NCI-H1694 (cell line): ENCODE measurements at regions not wholly inside any gene's neighbourhood (a gene's known extent, or its start where the extent isn't known, plus 50 kb on each side); places are given as distances from the start of the nearest gene placed in this dataset.
A peak's percentile ranks its signal among the peaks of the same experiment; 100 is the strongest.
"Not testable (repeated sequence)": the region's sequence is repeated elsewhere in the genome, so short reads cannot be mapped to it uniquely, and the experiment has no call there.

ENCODE experiments used
- DNase-seq: peaks from one replicate; lab custom pipeline; 2025; lab: John Stamatoyannopoulos, UW

- no peak for DNase-seq
Measured at GRCh38 chr4:173700650-173701049, 170.6 kb upstream of the HAND2 start.

DNA sequence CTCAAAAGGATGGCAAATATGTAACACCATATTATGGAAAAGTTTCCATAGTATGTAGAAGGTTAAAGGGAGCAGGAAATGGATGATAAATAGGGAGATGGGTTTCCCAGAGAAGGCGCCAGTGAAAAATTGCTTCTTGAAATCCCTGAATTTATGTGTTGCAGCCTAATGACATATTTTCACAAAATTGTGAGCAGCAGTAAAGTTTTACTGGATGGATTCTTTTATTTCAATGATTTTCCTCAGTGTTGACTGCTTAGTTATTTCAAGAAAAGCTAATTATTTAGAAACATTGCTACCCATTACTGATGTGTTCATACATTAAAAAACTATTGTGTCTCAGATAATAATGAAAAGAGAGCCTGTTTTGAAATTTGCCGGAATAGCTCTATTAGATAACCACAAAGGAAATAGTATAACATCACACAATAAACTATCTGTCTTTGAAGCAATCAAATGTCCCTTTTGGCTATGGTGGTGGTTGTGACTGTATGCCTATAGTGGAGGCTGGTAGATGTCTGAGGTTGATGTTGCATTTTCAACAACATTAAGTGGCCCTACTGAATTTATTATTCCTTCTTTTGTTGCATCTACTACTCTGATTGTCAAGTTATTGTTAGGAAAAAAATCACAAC is 169.9 kb upstream of the HAND2 start:
- DNase-seq, result no peak

- no peak for DNase-seq
Measured at GRCh38 chr4:173698557-173699262, 168.7 kb upstream of the HAND2 start.

- DNase-seq, result no peak
Measured at GRCh38 chr4:173697840-173698239, 167.8 kb upstream of the HAND2 start.

DNA sequence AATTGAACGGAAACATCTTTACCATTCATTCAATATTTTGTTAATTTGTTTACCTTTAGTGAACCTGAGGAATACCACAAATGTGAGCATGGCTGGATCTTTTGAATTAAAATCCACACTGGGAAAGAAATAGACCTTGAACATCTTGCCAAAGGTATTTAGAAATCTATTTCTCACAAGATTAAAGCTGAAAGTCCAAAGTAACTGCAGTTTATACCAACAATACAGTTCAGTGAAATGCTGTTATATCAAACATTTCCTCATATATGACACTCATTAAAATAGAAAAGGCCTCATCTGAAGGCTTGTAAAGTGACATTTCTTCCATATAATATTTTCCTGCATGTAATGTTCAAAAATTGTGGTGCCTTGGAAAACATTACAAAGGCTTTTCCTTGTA is 166.5 kb upstream of the HAND2 start:
- no peak for DNase-seq

GRCh38 chr4:173696011-173696410 is 166.0 kb upstream of the HAND2 start:
- DNase-seq, result no peak

- no peak for DNase-seq
Measured at GRCh38 chr4:173685831-173686210, 155.8 kb upstream of the HAND2 start.

DNA sequence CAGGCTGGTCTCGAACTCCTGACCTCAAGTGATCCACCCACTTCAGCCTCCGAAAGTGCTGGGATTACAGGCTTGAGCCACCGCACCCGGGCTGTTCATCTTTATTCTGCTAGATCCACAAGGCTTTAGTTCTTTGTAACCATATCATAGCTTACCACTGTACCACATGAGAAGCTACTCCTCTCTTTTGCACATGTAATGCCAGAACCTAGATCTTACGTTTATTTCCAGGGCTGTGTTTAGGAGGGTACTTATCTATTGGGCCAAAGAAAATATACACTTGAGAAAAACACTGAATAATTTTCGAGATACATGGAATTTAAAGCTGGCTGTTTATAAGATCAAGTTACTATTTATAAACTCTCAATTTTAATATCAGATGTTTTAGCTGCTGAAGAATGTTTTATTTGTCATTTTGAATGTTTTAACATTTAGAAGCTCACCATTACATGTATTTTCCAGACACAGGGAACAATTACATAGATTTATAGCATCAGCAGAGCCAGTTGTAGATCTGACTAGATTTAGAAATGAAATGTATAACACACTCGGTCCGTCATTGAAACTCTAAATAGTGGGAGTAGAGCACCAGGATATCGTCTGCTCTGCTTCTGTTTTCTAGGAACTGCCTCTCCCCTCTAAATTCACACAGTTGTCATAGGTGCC is 155.3 kb upstream of the HAND2 start:
- no peak for DNase-seq

DNA sequence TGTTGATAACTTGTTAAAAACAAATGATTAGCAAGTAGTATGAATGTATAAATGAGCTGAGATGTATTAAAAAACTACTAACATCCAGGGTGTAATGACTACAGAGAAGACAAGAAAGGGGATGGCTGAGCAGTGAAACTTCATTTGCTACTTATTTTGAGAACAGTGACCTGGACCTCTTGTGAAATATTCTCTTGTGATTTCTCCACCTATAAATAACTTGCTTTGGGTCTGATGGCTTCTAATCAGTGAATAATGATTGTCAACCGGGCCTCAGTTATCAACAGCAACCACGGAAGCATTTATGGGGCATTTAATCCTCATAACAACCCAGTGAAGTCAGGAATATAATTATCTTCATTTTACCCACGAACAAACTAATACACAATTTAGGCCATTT is 154.2 kb upstream of the HAND2 start:
- no peak for DNase-seq

GRCh38 chr4:173682609-173683008 is 152.6 kb upstream of the HAND2 start:
- no peak for DNase-seq

DNA sequence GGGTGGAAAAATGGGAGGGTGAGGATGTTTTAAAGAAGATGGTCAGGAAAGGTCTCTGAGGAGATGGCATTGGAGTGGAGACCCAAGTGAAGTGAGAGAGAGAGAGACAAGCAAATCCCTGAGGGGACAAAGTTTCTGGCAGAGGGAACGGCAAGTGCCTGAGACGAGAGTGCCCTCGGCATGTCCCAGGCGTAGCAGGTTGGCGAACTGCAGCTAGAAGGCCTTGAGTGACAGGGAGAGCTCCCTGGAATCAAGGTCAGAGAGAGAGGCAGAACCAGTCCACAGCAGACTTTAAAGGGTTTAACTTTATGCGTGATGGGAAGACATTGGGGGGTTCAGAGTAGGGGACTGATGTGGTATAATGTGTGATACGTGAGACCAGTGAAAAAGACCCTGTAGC is 150.2 kb upstream of the HAND2 start:
- no peak for DNase-seq

- DNase-seq, result no peak
Measured at GRCh38 chr4:173675446-173675845, 145.4 kb upstream of the HAND2 start.

- DNase-seq, result no peak
Measured at GRCh38 chr4:173669460-173670179, 139.6 kb upstream of the HAND2 start.

- DNase-seq, result no peak
Measured at GRCh38 chr4:173661001-173661400, 131.0 kb upstream of the HAND2 start.

DNA sequence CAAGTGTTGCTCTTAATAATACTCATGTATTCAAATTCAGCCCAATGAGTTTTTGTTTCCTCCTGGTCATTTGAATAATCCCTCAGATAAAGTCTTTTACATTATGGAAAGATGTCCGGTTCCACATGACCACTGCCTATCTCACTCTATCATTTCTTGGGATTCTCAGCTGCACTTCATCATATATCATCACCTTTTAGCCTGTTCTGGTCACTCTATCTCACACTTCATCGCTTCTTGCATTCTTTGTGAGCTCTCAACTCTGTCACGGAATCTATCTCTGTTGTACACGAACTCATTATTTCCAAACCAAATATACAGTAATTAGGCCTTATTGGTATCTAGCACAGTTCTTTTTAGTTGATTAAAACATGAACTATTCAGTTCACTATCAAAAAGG is 126.9 kb upstream of the HAND2 start:
- no peak for DNase-seq

- no peak for DNase-seq
Measured at GRCh38 chr4:173652283-173652931, 122.4 kb upstream of the HAND2 start.

DNA sequence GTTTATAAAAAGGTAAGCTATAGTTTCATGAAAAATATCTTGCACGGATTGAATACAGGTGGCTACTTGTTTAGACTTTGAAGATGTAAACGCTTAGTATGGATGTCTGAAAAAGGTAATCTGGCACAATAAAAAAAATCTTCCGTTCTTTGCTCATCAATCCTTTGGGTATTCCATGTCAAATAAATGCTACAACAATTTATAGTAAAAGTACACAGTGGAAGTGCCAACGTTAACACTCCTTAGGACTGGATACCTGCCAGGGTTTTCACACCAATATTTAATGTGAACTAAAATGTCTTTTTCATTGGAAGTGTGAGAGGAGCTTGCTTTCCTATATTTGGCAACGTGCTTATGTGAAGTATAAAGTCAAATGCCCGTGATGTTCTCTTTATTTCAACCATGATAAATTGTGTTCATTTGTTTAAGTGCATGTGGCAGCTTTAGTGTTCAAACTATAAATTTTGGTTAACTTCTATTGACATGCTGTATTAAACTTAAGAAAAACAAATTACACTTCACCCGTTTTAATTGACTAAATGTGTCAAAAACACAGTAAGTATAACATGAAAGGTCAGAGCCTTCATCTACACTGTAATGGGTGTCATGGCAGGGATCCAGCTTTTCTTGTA is 121.7 kb upstream of the HAND2 start:
- DNase-seq, result no peak

DNA sequence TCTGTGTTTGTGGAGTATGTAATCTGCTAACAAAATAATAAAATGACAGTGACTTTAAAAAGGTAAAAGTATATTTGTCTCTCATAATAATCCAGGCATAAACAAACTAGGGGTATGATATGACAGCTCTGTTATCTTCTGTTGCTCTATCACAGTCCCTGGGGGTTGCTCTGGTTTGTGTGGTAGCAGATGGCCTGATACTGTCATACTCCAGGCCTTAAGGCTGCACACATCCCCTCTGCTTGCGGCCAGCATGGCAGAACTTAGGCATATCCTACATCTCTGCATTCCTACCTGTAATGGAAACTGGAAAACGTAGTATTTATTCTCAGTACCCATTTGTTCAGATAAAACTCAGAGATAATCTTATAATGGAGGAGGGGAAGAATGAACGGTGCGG is 117.9 kb upstream of the HAND2 start:
- peak; percentile 19 for DNase-seq

DNA sequence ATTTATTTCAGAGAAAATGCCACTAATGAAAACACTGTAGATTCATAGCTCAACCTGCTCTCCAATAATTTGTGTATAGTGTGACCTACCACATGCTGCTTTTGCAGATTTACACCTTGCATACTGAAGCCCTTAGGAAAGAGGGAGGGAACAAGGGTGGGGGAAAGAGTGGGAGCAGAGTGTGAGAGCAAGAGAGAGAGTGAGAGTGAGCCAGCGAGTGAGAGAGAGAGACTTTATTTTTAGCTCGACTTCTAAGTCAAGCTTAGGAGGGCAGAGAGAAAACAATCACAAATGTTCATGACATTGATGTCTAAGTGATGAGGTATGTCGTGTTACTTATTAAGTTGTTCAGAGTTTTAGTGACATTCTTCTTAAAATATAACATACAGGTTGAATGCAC is 112.5 kb upstream of the HAND2 start:
- no peak for DNase-seq

- DNase-seq, result no peak
Measured at GRCh38 chr4:173635395-173635794, 105.4 kb upstream of the HAND2 start.

GRCh38 chr4:173626277-173626676 is 96.2 kb upstream of the HAND2 start:
- no peak for DNase-seq

GRCh38 chr4:173618648-173619047 is 88.6 kb upstream of the HAND2 start:
- DNase-seq, result not testable (repeated sequence)
